CD1c-positive myeloid dendritic cell (primary cell): ENCODE measurements at regions not wholly inside any gene's neighbourhood (a gene's known extent, or its start where the extent isn't known, plus 50 kb on each side); places are given as distances from the start of the nearest gene placed in this dataset.

Source experiments
- DNase-seq: peaks from one replicate; pipeline ENCODE4 v3.0.0-alpha.2; 2016; ENCODE audit errors: extremely low spot score

DNA sequence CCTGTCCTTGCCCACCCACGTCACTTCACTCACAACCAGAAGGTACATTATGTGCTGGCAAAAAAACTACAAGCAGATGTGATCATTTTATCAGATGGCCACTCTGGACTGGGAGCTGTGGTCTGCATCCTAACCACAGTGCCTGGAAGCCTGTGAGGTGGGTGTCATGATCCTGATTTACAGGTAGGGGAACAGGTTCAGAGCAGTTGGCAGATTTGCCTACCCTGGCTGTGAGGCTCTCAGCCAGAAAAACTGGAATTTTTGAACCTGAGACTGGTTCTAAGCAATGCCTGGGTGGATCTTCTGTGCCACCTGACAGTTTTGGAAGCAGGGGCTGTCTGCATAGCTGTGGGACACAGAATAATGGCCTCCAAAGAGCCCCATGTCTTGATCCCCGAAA, 150.8 kb downstream of the SYF2 start:
- DNase-seq, result no peak

DNA sequence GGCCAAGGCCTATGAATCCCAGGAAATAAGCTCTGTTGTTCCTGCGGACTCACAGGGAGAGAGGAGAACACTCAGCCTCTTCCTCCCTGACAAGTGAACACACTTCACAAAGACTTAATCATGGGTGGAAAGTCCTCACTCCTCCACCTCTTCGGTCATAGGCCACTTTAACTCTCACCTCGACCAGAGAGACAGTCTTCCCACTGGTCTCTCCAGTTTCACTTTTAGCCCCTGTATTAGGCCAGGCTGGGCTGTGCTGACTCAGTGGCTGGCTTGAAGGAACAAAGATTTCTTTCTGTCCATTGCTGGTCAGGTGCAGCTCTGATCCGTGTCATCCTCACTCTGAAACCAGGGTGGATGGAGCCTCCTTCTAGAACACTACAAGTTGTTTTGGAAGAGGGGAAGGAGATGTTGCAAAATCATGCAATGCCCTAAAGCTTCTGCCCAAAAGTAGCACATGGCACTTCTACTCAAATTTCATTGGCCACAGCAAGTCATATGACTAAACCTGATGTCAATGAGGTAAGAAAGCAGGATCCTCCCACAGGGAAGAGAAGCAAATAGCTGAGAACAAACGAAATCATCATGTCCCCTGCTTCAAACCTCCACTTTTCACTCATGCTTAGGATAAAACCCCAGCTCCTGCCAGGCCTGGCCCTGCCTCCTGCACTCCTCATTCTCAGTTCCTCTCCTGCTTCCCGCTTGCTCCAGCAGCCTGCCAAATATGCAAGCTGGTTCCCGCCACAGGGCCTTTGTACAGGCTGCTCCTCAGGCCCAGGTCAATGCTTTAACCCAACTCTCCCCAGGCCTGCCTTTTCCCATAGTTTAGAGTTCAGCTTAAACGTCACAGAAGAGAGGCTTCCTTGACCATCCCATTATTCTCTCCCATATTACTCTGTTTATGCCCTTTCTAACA, 150.5 kb upstream of the RUNX3 start:
- peak; percentile 71 for DNase-seq

DNA sequence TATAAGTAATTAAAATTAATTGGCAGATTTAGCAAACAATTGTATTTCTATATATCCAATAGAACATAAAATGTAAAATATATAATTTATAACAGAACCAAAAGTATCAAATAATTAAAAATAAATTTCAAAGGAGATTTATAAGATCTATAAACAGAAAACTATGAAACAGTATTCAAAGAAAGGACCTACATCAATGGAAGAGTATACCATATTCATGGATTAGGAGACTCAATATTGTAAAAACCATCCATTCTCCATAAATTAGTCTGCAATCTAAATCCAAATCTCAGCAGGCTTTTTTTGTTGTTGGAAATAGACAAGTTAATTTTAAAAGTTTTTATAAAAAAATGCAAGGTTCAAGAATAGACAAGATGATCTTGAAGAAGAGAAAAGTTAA, 149.0 kb upstream of the RUNX3 start:
- DNase-seq, result no peak

DNA sequence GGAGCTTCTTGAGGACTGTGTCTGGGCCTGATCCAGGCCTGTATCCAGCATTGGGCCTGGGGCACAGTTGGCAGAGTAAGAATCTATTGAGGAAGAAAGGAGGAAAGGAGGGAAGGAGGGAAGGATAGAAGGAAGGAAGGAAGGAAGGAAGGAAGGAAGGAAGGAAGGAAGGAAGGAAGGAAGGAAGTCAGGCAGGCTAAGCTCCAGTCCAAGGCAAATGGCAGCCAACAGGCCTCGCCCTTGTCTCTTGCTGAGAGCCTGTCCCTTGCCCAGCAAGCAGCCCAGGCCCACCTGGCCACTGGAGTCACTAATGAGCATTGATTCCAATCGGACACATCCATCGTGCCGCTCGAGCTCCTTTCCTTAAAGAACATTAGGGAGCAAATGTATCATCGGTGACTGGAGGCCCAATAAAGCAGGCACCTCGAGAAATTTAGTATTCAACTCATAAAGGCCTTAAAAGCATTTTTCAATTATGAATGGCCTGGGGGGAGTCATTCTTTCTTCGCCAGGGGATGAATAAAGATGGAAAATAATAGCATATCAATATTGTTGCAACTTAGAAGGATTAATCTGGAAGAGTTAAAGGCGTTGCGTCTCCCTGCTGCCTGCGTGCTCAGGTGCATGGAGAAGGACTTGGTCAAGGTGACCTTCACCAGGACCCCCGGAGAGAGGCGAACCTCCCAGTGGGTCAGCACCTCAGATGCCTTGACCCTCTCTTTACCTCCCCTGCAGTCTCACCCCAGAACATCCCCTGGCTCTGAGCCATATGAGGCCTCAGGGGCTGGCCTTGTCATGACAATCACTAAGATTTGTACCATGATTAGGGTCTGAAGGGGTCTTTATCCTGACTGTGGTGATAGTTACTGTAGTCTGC, 144.5 kb upstream of the RUNX3 start:
- DNase-seq, result no peak

DNA sequence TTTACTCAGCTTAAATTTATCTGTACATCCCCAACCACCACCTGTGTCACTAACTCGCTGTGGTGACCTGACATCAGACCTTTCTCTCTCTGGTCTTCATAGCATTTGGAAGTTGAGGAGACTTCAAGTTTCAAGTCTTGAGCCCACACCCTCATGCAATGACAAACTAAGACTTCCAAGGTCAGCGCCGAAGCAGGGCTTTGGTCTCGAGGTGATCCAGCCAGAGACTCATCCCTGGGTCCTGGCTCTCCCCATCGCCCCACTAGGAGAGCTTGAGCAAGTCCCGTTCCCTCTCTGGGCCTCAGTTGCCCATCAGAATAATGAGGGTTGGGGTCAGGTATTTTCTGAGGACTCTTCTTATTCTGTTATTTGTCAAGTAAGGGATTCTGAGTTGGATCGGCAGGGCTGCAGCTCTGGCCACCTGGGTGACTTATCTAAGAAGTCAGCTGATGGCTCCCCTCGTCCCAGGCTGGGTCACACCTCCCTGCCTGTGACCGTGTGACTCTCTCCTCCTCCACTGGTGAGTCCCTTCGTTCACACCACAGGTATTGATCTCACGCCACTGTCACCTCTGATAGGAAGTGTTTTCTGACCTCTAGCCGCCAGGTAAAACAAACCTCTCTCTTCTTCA, 143.7 kb upstream of the RUNX3 start:
- no peak for DNase-seq

DNA sequence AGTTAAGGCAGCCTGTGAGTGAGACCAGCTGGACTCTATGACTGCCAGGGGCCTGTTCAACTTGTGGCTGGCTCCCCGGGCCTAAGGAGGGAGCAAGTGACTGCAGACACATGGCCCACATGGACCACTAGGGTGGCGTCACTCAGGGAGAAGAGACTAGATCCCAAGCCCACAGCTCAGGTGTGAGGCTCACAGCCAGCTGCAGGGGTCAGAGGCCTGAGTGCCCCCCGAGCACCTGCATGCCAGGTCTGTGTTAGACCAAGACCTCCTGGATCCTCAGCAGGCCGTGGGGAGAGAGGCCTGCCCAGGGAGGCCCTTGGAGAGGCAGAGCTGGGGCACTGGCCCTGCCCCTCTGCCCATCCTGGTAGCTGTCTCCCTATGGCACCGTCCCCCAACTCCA, 142.4 kb upstream of the RUNX3 start:
- DNase-seq, result no peak

DNA sequence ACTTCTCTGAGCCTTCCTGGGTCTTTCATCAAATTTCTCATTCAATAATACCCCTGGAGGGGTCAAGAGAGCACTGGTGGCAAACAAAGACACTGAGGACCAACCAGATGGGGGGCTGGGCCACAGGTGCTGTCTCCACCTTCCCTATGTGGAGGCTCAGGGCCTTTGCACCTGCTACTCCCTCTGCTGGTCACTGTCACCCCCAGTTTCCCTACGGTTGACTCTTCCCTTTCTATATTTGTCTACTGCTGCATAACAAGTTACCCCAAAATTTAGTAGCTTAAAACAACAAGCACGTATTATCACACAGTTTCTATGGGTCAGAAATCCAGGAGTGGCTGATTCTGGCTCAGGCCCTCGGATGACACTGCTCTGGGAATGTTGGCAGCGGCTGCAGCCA, 138.8 kb upstream of the RUNX3 start:
- no peak for DNase-seq

DNA sequence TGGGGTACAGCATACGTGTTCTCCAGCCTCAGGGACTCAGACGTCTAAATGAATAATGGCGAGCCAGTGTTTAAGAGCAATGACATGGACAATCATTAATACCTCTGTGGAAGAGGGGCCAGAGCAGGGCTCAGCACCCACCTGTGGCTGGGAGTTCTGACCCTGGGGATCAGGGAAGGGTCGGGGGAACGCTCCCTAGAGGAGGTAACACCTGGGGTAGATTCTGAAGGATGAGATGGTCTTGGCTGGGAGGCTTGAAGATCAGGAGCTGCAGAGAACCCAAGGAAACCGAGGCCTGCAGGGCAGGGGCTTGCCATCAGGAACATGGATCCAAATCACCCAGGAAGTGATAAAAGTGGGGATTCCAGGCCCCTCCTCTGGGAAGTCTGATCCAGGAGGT, 138.2 kb upstream of the RUNX3 start:
- DNase-seq, result no peak

DNA sequence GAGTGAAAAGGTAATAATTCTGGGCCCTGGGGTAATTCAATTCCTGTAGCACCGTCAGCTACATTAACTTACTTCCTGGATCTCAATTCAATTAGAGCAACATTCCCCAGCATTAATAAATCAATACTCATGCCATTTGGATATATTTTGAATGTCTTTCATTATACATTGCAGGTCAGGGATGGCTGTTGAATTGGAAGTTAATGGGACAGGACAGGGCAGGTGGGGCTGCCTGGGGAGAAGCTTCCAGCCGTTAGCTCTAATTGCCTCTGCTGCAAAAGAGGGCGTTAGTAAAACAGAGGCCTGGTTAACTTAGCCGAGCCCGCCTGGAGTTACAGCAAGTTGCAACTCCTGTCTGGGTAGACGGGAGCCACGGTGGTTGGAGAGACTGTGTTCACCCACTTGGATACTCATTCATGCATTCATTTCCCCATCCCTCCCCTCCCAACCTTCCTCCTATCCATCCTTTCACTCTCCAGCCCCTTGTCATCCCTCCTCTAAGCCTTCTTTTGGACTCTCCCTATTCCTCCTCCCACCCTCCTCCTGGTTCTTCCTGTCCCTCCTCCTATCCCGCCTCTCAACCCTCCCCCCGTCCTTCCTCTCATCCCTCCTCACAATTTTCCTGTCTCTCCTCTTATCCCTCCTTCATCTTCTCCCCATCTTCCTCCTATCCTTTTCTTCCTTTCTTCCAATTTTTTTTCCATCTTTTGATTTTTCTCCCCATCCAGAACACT, 137.6 kb upstream of the RUNX3 start:
- no peak for DNase-seq

DNA sequence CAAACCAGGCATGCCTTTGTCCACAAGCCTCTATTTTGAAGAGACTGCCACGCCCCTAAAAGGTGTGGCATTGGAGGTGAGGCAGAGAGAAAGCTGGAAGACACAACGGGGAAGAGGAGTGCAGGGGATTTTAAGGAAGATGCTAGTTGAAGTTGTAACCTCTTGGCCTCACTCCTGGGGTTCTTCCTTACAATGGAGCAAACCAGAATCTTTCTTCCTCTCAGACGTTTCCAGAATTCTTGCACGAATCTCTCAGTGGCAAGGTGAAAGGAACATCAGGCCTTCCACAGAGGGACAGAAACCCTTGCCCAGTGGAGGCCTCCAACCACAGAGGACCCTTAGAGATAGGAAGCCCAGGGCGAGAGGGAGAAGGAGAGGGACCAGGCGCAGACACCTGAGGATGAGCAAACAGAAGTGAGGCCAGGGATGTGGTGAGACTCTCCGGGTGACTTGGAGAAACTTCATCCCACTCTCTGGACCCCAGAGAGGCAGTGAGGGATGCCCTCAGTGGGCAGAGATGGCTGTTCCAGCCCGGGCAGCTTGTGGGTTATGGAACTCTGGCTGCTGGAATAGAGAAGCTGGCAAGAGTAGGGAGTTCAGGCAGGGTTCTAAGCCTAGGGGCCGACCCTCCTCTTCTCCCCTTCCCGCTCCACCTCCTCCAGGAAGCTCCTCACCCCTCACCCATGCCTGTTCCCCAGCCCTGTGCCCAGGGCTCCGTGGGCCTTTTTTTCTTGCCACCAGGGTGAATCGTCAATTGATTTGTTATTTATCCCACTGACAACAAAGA, 136.8 kb upstream of the RUNX3 start:
- DNase-seq, result no peak

DNA sequence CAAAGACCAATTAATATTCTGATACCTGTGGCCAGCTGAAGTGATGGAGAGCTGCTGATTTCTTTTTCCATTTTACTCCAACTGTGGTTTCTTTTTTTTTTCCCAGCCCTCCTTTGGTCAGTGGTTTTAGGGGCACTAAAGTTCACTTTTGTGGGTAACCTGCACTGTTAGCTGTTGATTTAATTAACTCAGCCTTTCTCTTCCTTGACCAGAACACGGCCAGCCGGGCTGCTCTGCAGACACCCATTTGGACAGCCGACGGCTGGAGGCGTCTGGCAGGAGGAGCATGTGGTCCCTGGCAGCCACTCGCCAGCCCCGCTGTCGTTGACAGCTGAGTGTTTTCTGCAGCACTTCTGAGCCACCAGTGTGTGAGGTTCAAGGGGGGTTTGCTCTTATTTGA, 136.2 kb upstream of the RUNX3 start:
- DNase-seq, result no peak

DNA sequence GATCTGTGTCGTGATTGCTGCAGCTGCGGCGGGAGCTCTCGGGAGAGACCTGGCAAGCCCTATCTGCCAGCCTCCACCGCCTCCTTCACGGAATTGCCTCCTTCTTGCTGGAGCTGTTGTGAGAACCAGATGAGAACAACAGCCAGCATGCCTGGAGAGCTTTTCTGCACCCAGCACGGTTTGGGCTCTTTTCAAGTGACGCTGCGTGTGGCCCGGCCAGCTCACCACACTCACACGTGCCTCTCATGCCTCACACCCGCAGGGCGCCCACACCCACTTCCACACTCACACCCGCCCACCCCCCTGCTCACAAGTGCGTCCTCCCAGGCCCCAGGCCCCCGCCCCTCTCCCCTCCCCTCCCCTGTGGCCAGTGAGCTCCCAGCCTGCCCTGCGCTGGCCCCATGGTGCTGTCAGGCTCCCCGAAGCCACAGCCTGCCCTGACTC, 135.7 kb upstream of the RUNX3 start:
- DNase-seq, result peak; percentile 5

DNA sequence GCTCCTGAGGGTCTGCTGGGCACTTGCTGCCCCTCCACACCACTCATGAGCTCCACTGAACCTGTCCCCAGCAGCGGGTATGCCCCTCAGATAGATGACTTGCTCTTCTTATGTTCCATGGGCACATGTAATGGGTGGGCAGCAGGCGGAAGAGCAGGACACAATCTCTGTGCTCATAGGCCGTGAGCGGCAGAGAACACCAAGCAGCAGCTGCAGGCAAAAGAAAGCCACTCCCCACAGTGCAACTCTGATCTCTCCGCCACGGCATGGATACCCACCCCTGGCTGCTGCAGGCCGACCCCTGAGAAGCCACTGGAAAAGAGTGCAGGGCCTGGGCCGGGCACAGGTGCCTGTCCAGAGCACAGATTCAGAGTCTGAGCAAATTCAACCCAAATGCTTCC, 135.2 kb upstream of the RUNX3 start:
- no peak for DNase-seq

DNA sequence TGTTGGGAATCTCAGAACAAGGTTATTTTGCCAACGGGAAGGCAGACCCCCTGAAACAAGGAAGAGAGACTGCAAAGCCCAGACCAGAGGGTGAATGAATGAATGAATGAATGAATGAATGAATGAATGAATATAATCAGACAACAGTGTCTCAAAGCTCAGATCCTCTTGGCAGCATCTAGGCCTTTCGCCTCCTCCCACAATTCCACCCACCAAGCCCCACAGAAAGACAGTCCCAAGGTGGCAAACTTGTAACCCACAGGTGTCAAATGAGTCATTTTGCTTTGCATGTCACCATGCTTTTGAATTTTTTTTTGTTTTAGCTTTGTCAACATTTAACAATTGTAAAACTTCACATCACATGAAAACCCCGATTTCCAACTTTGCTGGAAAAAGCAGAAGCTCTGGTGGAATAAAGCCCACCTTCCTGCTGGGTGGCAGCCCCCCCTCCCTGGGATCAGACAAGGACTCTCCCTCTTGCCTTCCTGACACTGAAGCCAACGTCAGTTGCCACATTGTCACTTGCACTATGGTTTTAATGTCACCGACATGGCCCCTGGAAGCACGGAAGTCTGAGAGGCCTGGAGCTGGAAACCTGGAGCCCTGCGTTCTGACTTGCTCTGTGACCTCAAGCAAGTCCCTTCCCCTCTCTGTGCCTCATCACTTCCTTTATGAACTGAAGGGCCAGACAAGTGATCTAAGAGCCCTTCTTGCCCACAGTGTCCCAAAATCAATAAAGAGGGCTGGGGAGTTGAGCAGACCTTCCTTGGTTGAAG, 134.6 kb upstream of the RUNX3 start:
- peak; percentile 49 for DNase-seq

DNA sequence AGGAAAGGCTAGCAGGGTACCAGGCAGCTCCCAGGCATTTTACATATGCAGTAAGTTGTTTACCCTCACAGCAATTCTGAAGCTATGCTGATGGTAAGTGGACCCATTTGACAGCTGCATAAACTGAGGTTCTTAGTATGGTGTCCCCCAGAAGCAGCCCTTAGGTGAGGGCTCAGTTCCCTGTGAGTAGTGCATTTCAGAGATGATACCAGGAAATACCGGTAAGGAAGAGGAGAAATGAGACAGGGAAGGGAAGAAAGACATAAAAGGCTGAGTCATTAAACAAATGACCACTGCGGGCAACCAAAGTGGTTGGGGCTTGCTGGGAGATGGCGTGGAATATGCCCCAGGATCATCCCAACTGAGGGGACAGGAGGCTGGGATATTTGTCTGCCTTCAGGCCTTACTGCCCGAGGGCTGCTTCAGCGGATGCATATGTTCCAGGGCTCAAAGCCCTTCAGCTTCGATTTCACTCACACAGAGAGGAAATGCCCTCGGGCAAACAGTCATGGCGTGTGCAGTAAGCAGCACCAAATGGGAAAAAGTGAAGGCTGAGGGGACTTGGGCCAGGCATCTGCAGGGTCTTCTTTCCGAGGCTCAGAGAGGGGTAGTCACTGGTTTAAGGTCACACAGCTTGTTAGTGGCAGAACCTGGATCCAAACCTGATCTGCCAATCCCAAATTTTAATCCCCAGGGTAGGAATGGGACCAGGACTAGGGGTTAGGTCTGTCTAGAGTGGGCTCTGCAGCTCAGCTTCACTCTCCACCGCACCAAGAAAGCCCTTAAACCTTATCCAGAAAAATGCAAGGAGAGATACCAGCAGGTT, 133.7 kb upstream of the RUNX3 start:
- no peak for DNase-seq

DNA sequence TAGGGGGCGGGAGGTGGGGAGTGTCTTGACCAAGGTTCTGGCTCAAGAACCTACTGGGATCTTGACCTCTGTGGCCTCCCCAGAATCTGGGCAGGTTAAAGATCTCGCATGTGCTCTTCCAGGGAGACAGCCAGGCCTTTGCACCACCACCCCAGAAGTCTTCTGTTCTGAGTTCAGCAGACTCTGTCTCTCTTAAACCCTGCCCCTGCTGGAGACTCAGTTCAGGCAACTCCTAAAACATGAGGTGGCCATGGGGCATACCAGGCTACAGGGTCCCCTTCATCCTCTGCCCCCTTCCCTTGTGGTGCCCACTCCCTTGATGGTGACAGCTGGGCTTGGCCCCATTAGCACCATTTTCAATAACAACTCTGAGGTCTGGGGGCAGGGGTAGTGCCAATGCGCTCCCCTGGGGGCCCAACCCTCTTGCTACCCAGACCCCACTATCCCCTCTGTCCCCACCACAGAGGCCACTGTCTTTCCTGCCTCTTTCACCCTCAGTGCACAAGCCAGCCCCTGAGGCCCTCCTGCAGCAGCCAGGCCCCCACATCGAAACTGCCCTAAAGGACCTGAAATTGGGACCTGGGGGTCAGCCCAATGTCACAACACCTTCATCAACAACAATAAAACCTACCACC, 132.7 kb upstream of the RUNX3 start:
- no peak for DNase-seq

DNA sequence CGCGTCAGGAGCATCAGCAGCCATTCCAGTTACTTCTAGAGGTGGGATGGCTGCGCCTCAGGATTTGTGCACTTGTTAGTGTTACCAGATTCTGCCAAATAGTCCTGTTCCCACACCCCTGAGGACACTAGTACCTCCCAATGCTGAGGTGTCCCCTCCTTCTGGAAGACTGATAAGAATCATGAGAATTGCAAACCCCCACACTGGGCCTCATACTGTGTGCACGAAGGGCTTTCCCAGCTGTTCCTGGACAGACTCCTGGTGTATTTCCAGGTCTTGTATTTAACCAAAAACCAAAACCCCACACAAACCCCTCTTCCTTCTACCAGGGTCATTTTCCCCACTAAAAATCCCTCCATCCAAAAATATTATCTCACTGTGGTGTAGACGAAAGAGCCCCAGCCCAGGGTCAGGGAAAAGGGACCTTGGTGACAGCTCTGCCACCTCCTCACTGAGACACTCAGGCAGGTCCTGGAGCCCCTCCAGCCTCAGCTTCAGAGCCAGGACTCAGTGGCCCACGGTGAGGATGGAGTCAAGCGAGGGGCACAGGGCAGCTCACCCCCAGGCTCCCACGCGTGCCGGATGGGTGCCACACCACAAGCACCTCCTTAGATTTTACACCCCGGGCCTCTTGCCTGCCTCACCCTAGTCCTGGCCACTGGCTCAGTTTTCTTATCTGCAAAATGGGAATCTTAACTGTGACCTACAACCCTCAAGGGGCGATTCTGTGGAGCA, 131.4 kb upstream of the RUNX3 start:
- DNase-seq, result no peak

DNA sequence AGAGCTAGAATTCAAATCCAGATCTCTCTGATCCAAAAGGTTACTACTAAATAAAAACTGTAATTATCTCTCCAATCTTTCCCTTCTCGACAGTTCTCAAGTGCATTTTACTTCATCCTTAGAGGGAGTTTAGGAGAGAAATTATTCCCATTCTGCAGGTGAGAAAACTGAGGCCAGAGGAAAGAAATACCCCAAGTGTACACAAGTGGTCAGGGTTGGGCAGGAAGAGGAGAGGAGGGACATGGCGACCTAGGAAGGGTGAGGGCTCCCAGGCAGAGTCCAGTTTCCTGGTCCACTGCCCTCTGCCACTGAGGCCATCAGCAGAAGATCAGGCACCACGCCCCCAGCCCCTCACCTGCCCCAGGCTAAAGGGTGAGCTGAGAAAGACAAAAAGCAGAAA, 127.1 kb upstream of the RUNX3 start:
- no peak for DNase-seq
